GM18870 (cell line): ENCODE measurements at regions not wholly inside any gene's neighbourhood (a gene's known extent, or its start where the extent isn't known, plus 50 kb on each side); places are given as distances from the start of the nearest gene placed in this dataset.
"Not testable (repeated sequence)": the region's sequence is repeated elsewhere in the genome, so short reads cannot be mapped to it uniquely, and the experiment has no call there.

Experiments
- ATAC-seq: cut with Tn5 transposase; IDR thresholded peaks from one replicate; pipeline ENCODE4 v1.9.1; 2021; ENCODE audit warnings: moderate library complexity; ENCODE audit not compliant: unreplicated experiment

DNA sequence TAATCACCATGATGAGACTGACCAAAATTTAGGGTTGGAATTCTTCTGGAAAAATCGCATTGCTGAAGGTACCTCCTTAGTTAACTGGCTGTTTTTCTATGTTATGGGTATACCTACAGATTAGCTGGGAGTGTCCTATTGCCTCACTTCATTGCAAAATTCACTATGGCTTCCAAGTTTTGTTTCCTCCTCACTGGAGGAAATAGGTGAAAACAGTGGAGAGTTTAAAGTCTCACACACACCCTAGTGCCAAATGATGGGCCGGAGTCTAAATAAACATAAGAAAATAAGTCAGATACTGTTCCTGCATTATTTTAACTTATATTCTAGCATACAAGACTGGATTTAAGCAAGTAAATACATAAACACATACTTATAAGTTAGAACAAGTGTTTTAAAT is 98.2 kb downstream of the AHR start:
- ATAC-seq = no peak

DNA sequence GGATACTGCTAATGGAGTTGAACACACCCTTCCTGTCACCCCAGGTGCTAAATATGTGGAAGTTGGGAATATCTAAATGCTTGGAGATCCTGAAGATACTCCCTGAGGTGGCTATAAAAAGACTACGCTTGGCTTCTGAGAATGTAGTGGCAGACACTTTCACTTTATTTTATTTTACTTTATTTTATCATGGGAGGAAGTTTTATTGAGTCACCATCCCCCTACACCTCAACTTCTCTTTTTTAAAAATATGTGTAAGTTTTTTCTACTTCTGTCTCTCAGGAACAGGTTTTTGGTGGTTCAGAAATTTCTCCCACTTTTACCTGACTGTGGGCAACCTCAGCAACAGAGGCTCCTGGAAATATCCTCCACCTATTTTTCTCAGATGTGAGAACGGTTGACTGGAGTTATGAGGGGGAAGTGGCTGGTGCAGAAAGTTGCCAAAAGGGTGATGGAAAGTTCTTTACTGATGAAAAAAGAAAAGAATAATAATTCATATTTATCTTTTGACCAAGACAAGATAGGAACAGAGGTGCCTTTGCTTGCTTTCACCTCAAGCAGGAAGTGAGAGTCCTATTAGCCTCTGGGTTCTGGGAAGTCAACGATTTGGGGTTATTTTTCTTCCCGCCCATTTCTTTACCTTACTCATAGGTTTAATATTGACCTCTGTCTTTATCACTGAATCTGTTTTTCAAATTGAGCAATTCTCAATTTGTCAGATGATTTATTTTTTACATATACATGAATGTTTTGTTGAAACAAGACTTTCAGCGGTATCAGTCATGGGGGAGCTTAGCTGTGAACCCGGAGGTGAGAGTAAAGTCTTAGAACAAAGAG is 103.6 kb downstream of the AHR start:
- peak; percentile 71 for ATAC-seq

DNA sequence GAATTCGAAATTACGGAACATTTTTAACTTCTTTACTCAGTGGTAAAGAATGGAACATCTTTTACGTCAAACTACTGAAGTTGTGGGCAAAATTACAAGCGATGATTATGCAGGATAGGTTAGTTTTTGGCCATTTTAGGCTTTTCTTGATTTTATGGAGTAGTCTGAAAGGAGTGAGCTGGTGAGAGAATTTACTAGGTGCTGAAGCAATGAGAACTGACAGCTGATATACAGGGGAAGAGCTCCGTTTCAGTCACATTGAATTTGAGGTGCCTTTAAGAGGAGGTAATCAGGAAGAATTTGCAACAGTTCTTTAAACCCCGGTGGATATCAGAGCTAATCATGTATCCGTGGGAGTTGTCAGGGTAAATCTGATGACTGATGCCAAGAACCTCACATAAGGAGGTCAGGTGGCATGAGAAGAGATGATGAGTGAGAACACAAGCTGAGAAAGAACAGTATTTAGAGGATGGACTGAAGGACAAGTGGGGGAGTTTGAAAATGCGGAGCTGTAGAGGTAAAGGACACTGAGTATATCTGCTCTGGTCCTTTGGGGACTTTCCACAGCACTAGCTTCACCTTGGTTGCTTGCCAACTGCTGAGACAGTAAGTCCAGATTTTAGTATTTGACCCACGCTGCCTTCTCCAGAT is 104.3 kb downstream of the AHR start:
- peak; percentile 91 for ATAC-seq

DNA sequence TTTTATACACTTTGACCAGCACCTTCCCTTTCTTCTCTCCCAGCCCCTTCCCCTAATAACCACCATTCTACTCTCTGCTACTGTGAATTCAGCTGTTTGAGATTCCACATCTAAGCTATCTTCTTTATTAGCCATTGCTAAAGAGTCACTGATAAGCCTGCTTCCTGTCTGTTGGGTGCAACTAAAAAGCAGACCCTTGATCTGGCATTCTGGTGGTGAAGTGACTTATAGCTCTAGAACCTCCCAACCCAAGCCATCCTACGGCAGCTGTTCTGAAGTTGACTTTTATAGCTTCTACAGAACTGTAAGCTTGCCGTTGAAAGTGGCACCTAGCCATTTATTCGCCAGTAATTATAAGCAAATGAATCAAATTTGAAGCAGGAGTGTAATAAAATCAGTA is 105.6 kb downstream of the AHR start:
- ATAC-seq = no peak

DNA sequence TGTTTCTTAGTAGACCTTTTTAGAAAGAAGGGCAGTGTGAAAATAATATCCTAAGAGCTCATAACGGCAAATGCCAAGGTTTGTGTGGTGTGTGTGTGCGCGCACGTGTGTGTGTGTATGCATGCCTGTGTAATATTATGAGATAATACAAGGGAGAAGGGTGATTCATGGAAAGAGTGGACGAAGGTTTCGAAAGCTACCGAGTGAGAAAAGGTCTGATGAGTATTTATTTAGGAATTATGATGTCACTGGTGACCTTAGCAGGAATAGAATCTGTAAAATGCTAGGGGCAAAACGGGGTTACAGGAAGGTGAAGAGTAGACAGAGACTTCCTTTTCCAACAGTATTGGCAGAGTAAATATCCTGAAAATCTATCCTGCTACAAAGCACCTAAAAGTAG is 107.3 kb downstream of the AHR start:
- ATAC-seq = no peak

DNA sequence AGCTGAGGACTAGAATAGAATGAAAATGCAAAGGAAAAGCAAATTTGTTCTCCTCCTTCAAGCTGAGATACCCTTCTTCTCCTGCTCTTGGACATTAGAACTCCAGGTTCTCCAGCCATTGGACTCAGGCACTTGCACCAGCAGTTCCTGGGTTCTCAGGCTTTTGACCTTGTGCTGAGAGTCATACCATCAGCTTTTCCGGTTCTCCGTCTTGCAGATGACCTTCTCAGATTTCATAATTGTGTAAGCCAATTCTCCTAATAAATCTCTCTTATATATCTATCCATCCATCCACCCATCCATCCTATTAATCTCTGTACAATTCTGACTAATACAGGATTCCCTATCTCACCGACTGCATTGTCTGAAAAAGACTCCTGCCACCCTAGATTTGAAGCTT is 108.3 kb downstream of the AHR start:
- ATAC-seq = no peak

DNA sequence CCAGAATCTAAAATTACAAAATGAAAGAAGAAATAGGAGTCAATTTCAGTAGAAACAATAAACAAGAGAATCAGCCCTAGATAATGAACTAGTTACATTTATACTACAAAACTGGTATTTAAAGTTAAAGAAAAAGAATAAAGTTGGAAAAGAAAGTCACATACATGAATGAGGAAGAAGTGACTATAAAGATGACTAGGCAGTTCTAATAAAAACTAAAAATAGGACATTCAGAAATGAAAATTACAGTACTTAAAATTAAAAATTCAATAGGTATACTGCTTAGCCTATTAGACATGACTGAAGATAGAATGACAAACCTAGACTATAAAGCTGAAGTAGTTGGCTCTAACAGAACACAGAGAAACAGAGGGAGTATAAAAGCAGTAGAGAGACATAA is 108.8 kb downstream of the AHR start:
- no peak for ATAC-seq

DNA sequence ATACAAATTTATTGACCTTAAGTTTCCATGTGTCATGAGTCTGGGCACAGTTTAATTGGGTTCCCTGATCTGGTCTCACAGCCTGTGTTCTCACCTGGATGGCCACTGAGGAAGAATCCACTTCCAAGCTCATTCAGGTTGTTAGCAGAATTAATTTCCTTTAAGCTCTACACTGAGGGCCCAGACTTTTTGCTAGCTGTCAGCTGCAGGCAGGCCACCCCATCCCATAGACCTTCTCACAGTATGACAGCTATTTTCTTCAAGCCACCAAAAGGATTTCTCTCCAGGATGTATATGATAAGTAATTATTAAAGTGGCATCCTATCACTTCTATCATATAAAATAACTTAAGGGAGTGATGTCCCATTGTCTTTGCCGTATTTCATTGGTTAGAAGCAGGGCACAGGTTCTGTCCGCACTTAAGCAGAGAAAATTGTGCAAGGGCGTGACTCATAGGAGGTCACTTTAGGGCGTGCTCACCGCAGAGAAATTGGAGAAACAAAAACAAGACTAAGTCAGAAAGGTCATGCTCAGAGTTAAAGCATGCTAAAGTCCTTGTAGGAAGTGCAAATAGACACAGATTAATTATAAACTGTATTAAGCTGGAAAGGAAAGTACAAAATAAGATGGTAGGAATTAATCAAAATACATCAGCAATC is 109.9 kb downstream of the AHR start:
- ATAC-seq = no peak

DNA sequence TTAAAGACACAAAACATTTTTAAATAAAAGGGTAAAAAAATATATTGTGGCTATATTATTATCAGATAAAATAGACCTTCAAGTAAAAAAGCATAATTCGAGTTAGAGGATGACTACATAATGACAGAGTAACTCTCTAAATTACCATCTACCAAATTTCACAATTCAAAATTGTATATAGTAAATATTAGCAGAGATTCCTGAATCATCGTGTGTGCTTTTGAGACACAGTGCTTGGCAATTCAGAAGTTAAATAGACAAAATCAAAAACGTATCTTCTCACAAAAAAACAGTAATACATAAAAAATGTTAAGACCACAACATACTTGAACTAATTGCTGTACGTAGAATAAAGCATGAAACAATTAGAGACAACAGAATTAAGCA is 110.4 kb downstream of the AHR start:
- no peak for ATAC-seq

DNA sequence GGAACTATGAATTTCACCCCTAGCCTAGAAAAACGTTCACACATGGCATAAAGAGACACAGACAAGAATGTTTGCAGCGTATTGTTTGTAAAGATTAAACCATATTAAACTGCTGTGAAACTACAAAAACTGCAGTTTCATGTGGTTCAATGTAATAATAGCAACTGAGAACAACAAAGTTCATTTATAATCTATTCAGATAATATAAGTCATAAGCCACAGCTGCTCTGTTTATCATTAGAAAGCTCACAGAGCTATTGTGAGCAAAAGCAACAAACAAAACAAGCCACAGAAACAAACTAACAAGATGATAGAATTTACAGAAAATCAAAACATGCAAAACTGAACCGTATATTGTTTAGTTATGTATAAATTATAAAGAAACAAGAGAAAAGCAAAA is 113.5 kb downstream of the AHR start:
- ATAC-seq = peak; percentile 91

DNA sequence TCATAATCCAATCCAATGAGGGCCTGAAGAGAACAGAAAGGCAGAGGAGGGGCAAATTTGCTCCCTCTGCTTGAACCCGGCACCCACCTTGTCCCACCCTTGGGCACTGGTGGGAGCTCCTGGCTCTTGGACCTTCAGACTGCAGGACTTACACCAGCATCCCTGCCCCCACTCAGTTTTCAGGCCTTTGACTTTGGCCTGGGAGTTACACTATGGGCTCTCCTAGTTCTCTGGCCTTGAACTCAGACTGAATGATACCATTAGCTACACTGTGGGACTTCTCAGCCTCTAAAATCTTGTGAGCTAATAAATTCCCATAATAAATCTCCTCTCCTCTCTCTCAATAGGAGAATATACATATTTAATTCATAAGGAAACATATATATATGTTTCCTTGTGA is 114.4 kb downstream of the AHR start:
- ATAC-seq = no peak

DNA sequence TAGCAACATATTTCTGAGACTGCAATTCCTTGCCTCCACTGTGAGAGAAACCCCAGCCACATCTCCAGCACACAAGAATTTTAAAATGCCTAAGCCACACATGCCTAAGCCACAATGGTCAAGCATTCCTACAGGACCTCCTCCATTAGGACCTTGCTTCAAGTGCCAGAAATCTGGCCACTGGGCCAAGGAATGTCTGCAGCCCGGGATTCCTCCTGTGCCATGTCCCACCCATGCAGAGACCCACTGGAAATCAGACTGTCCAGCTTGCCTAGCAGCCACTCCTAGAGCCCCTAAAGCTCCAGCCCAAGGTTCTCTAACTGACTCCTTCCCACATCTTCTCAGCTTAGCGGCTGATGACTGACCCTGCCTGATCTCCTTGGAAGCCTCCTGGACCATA is 117.5 kb downstream of the AHR start:
- ATAC-seq = no peak

DNA sequence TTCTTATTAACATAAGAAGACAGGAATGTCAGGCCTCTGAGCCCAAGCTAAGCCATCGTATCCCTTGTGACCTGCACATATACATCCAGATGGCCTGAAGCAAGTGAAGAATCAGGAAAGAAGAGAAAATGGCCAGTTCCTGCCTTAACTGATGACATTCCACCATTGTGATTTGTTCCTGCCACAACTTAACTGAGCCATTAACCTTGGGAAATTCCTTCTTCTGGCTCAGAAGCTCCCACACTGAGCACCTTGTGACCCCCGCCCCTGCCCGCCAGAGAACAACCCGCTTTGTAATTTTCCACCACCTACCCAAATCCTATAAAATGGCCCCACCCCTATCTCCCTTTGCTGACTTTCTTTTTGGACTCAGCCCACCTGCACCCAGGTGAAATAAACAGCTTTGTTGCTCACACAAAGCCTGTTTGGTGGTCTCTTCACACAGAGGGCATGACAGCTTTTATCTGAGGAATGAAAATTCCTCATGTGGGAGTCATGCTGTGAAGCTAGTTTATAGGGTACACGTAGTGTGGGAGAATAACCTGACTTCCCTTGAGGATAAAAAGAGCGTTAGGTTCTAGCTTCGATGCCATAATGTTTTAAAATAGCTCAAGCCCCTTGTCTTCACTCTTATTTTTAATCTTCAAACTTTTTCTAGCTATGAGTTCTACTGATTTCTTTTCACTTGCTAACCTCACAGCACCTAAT is 122.0 kb downstream of the AHR start:
- ATAC-seq = not testable (repeated sequence)

DNA sequence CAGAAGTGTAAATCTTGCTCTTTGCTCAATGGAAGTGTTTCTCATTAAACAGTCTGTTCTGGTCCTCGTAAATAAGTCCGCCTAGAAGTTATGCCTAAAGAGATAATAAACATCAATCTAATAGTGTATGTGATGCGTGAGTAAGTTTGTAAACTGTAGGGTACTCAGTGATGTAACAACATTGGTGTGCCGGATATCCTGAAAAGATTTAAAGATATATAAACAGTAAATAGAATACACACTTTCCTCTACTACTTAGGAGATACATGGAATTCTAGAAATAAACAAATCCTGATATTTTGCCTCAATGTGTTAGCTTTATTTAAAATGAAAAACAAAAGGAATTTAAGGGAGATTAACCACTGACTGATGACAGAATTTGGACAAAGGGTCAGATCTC is 123.5 kb downstream of the AHR start:
- no peak for ATAC-seq

DNA sequence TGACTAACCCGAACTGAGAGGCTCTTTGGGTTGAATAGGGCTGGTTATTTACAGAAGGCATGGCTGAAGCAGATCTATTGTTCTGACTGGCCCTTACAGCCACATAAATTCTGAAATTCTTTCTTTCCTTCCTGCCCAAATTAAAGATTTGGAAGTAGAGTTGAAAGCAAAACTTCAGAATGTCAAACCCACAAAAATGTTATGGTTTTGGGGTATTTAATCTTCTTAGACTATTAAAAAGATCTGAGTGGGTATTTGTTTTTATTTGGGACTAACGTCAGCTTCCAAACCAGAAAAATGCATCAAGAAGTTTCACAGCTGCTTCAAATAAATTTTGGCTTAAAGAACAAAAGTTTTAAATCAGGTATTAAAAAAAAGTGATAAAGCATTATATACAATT is 124.5 kb downstream of the AHR start:
- ATAC-seq = no peak

DNA sequence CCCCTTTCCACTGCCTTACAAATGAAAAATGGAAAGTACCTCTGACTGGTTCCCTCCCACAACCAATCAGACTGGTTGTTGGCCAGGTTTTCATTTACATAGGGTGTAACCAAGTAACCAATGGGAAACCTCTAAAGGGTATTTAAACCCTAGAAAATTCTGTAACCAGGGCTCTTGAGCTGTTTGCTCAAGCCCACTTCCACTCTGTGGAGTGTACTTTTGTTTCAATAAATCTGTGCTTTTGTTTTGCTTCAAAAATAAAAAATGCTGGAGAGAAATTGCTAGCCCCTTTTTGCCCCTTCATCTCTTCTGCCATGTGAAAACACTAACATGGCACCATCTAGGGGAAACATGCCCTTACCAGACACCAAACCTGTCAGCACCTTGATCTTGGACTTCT is 129.5 kb downstream of the AHR start:
- ATAC-seq = no peak

DNA sequence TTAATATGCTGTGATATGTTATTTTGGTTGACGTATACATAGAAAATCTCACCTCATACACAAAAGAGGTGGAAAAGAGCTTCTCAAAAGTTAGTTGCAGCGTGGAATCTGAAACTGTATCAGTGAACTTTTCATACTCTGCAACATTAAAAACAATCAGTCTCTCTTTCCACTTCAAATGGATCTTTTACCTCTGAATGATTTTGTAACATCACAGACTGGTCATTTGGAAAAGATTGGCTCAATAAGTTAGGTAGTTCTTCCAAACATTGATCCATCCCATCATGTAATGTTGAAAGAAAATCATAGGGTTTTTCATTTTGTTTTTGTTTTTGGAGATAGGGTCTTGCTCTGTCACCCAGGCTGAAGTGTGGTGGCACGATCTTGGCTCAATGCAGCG is 131.1 kb downstream of the AHR start:
- ATAC-seq = no peak

DNA sequence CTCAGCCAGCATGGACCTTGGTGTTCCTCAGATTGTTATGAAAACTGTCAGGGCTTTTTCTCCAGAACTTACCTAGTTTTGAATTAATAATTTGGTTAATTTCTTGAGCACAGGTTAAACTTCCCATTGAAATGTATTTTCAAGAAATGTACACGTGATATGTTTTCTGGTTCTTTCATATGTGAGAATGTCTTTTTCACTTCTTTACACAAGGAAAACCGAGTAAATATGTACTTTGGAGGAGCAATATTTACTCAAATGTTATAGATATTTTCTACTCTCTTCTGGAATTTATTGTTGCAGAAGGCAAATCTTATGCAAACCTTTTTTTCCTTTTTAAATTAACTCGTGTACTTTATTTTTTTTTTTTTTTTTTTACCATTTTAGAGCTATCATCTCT is 134.3 kb downstream of the AHR start:
- no peak for ATAC-seq

DNA sequence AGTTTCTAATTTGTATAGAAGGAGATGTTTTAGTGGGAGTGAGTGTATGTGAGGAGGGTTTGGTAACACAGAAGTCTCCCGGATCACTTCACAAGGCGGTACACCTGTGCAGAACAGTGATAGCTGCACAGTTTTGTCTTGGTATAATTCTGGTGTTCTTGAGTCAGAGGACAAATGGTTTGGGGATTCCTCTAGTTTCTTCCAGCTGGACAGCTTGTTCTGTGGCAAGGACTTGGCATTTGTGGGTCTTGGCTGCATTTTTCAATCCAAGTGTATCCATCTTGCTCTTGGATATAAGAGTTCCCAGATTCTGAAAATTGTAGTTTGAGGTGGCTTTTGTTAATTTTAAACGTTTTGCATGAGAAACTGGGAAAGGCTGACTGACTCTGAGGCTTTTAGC is 135.7 kb downstream of the AHR start:
- ATAC-seq = no peak

DNA sequence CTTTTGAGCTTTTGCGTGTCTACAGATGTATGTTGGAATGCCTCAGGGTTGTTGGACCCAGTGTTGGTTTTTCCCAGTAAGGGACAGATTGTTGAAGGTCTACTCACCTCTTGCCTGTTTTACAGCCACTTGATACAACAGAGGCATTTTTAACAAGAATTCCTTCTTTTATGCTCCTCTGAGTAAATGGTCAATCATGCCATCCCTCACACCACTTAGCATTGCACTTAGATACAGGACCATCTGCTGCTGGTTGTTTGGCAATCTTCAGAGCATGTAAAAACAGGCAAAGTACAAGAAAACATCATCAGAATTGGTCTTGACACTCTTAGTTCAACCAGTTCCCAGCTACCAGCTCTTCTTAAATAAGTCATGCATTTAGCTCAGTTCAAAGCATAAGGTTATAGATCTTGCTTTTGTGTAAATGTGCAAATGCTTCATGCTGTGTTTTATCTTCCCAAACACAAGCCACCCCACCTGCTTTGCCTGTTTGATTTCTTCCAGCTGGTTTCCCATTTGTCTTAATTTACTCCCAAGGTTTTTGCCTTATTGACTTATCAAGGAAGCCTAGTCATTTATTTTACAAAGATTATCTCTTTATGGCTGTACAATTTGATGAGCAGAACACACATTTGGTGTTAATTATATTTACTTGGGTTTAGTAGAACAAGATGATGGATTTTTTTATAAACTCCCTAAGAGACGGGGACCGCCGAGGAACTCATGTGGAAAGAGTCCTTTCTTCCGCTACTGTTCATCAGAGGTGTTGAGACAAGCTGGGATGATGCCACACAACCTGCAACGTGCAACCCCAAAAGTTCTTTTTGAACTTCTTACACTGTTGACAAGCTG is 136.6 kb downstream of the AHR start:
- no peak for ATAC-seq

DNA sequence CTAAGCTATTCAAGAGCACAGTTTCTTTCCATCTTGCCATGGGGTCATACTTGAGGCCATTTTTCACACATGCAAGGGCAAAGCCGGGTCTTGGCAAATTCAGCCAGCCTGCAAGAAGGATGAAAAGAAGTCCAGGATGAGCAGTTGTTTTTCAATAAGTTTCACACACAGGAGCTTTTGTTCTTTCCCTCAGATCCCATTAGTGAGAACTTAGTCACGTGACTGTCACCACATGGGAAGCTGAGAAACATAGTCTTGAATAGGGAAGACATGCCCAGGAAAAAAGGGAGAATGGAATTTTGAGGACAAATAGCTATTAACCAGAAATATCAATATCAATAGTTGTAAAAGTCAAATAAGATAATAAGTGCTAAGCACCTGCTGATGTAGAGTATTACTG is 137.7 kb downstream of the AHR start:
- no peak for ATAC-seq
